Vagina (tissue), 2 donors: ENCODE measurements at regions not wholly inside any gene's neighbourhood (a gene's known extent, or its start where the extent isn't known, plus 50 kb on each side); places are given as distances from the start of the nearest gene placed in this dataset.

ENCODE experiments used
- CTCF ChIP-seq, 3 experiments: fragments of 450-650 bp in 2 of 3; fragments of 200-600 bp in 1 of 3; sonication (generic) in 1 of 3; IDR thresholded peaks; one replicate each; pipeline ENCODE4 v1.5.1; 2017 to 2019; ENCODE audit warnings: antibody characterized with exemption in 3 of 3, mild to moderate bottlenecking in 2 of 3, moderate library complexity in 2 of 3
- POLR2A ChIP-seq, 2 donors: fragments of 450-650 bp; IDR thresholded peaks; one replicate each; pipeline ENCODE4 v1.6.1; 2017; ENCODE audit warnings: antibody characterized with exemption in 2 of 2, mild to moderate bottlenecking in 2 of 2, moderate library complexity in 2 of 2

GRCh38 chr10:120761951-120762350, 89.2 kb upstream of the WDR11 start:
- no peak for TF ChIP-seq CTCF (IDR thresholded peaks at IDR 0.05)
- no peak for TF ChIP-seq POLR2A (IDR thresholded peaks at IDR 0.05)
